Endothelial cell of umbilical vein (primary cell): ENCODE measurements at regions not wholly inside any gene's neighbourhood (a gene's known extent, or its start where the extent isn't known, plus 50 kb on each side); places are given as distances from the start of the nearest gene placed in this dataset.

Experiments
- BruUV-seq: library from RNA; stranded (reverse); fragments of 400-500 nt; replicated peaks from 2 replicates; lab custom pipeline; 2021; lab: Mats Ljungman, UMichigan
- CTCF ChIA-PET: fragments of 300-600, 350-600 bp; sonication (Branson Sonifier 250); formaldehyde crosslinking; loops from one replicate; lab custom pipeline; 2021; ENCODE audit warnings: antibody characterized with exemption, inconsistent platforms; lab: Charles Lee
- POLR2A ChIA-PET: fragments of 300-600, 350-600 bp; sonication (Branson Sonifier 250); formaldehyde crosslinking; loops from one replicate; lab custom pipeline; 2021; ENCODE audit warnings: antibody characterized with exemption, inconsistent platforms; lab: Charles Lee
- DNase-seq: peaks from one replicate; pipeline ENCODE4 v3.0.0-alpha.2; 2011; ENCODE audit warnings: low read depth, low spot score
- FAIRE-seq: peaks from 2 replicates; lab custom pipeline; 2011; peaks lifted over from hg19 to GRCh38; lab: Jason Lieb, UNC
- H2AFZ ChIP-seq: 2 replicates; pipeline ENCODE4 v1.6.0; 2012; ENCODE audit warnings: low read depth, low read length, control low read depth, inconsistent platforms
- H3K27ac ChIP-seq: 2 replicates; pipeline ENCODE4 v1.5.1; 2011; ENCODE audit warnings: low read depth, mild to moderate bottlenecking, control low read depth, low read length, moderate library complexity; ENCODE audit not compliant: insufficient read depth
- H3K27me3 ChIP-seq, 2 experiments: 2 replicates each; pipeline versions ENCODE4 v1.6.0 to v1.6.1; 2011; ENCODE audit warnings: low read length in 2 of 2, mixed read lengths in 1 of 2; ENCODE audit not compliant: control insufficient read depth in 2 of 2, insufficient read depth in 2 of 2
- H3K36me3 ChIP-seq, 2 experiments: 2 replicates in 1 of 2; 3 replicates in 1 of 2; pipeline ENCODE4 v1.5.1; 2011; ENCODE audit warnings: low read length in 2 of 2, mild to moderate bottlenecking in 1 of 2, moderate library complexity in 1 of 2; ENCODE audit not compliant: control insufficient read depth in 2 of 2, insufficient read depth in 2 of 2; ENCODE audit errors: extremely low read depth in 1 of 2
- H3K4me1 ChIP-seq: 3 replicates; pipeline ENCODE4 v1.5.1; 2011; ENCODE audit warnings: mild to moderate bottlenecking, low read length; ENCODE audit not compliant: control insufficient read depth, insufficient read depth; ENCODE audit errors: extremely low read depth
- H3K4me2 ChIP-seq: 2 replicates; pipeline ENCODE4 v1.6.1; 2011; ENCODE audit warnings: low read length, control low read depth, mixed read lengths; ENCODE audit not compliant: insufficient read depth
- H3K4me3 ChIP-seq, 3 experiments: fragments of 200-600 bp in 1 of 3; sonication (generic), shearing (Covaris generic) in 1 of 3; replicated peaks in 1 of 3; 2 replicates each; pipeline ENCODE4 v1.5.1; 2011 to 2016; ENCODE audit warnings: control low read depth in 3 of 3, low read length in 3 of 3, mild to moderate bottlenecking in 2 of 3, inconsistent platforms in 1 of 3, low read depth in 1 of 3, moderate library complexity in 1 of 3; ENCODE audit not compliant: insufficient read depth in 1 of 3
- H3K79me2 ChIP-seq: 2 replicates; pipeline ENCODE4 v1.6.0; 2012; ENCODE audit warnings: low read length, inconsistent platforms; ENCODE audit not compliant: control insufficient read depth, insufficient read depth
- H3K9ac ChIP-seq: replicated peaks from 2 replicates; pipeline ENCODE3; 2011; ENCODE audit warnings: low read length, control low read depth; ENCODE audit not compliant: insufficient read depth; ENCODE audit errors: extremely low read depth
- H3K9me1 ChIP-seq: replicated peaks from 3 replicates; pipeline ENCODE4 v1.6.0; 2011; ENCODE audit warnings: mild to moderate bottlenecking, low read length; ENCODE audit not compliant: control insufficient read depth, insufficient read depth; ENCODE audit errors: extremely low read depth
- H3K9me3 ChIP-seq: replicated peaks from 2 replicates; pipeline ENCODE4 v1.5.1; 2012; ENCODE audit warnings: low read length, inconsistent platforms; ENCODE audit not compliant: control insufficient read depth, insufficient read depth
- H4K20me1 ChIP-seq: replicated peaks from 2 replicates; pipeline ENCODE3; 2011; ENCODE audit warnings: mild to moderate bottlenecking, low read length; ENCODE audit not compliant: control insufficient read depth, insufficient read depth; ENCODE audit errors: extremely low read depth
- EZH2 ChIP-seq: IDR thresholded peaks from 2 replicates; pipeline ENCODE4 v1.6.1; 2012; ENCODE audit warnings: borderline replicate concordance, low read depth, mild to moderate bottlenecking, moderate library complexity, low read length, inconsistent platforms; ENCODE audit not compliant: severe bottlenecking
- FOS ChIP-seq: IDR thresholded peaks from 2 replicates; pipeline ENCODE4 v1.6.1; 2011; ENCODE audit warnings: mild to moderate bottlenecking, low read length, moderate library complexity, borderline replicate concordance; ENCODE audit not compliant: insufficient read depth
- GATA2 ChIP-seq: IDR thresholded peaks from 2 replicates; pipeline ENCODE4 v1.7.0; 2011; ENCODE audit warnings: low read depth, mild to moderate bottlenecking, moderate library complexity, mixed read lengths, low read length; ENCODE audit not compliant: insufficient read length, insufficient read depth
- JUN ChIP-seq: IDR thresholded peaks from 2 replicates; pipeline ENCODE4 v1.6.1; 2011; ENCODE audit warnings: borderline replicate concordance, low read depth; ENCODE audit not compliant: insufficient read length, insufficient read depth
- MAX ChIP-seq: IDR thresholded peaks from 2 replicates; pipeline ENCODE4 v1.6.1; 2011; ENCODE audit not compliant: insufficient read depth, insufficient read length
- MYC ChIP-seq: IDR thresholded peaks from one replicate; pipeline ENCODE4 v1.6.1; 2011; ENCODE audit warnings: mild to moderate bottlenecking, low read depth, low read length
- POLR2A ChIP-seq: IDR thresholded peaks from 2 replicates; pipeline ENCODE4 v1.6.1; 2012; ENCODE audit warnings: low read depth, mild to moderate bottlenecking, control low read depth, low read length
- dilution Hi-C: fragments of 300-500 bp; cut with MboI; formaldehyde crosslinking; loops from one replicate; pipeline ENCODE4 v1.15.0; 2019; ENCODE audit warnings: low sequenced_read_pairs; ENCODE audit not compliant: extremely low pct_ligation_motif_present
- intact Hi-C: fragments of 100-400 bp; cut with micrococcal nuclease; formaldehyde crosslinking; loops from one replicate; pipeline ENCODE4 v1.10.0; 2022
- TF ChIP-seq, protein P1 (sequence below), 2 donors: IDR thresholded peaks; 1 replicate in 1 of 2; 2 replicates in 1 of 2; pipeline ENCODE4 v1.5.1; 2011; ENCODE audit warnings: low read length in 2 of 2, mild to moderate bottlenecking in 2 of 2, moderate library complexity in 2 of 2, control low read depth in 1 of 2, inconsistent platforms in 1 of 2, low read depth in 1 of 2; ENCODE audit not compliant: insufficient read depth in 1 of 2; ENCODE audit errors: extremely low read depth in 1 of 2

GRCh38 chr20:41783423-41784208 is 165.4 kb upstream of the CHD6 start:
- Histone ChIP-seq H3K4me3 (no peak overlapping the region), H3K9ac (no peak overlapping the region), H3K27me3 (no peaks in the 10 kb centered on the region), H3K4me2 (no peak overlapping the region), H3K9me3 (no peaks in the 10 kb centered on the region), H3K27ac (no peak overlapping the region), H3K9me1 (no peaks in the 10 kb centered on the region), H4K20me1 (no peaks in the 10 kb centered on the region), H3K79me2 (no peaks in the 10 kb centered on the region), H3K36me3 (no peaks in the 10 kb centered on the region), H2AFZ (no peak overlapping the region), H3K4me1 (no peaks in the 10 kb centered on the region)
- CTCF ChIA-PET, result no interaction called here
- dilution Hi-C loops, result no loop called here
- DNase-seq (no peak), FAIRE-seq (no peak)
- intact Hi-C loops, result no loop called here
- POLR2A ChIA-PET, result no interaction called here
- no TSS peak for BruUV-seq
- no peak for TF ChIP-seq EZH2
- no peak for TF ChIP-seq POLR2A
- TF ChIP-seq GATA2, result no peak
- TF ChIP-seq MYC, result no peak
- no peak for TF ChIP-seq MAX
- TF ChIP-seq FOS, result no peak
- TF ChIP-seq, protein P1, sequence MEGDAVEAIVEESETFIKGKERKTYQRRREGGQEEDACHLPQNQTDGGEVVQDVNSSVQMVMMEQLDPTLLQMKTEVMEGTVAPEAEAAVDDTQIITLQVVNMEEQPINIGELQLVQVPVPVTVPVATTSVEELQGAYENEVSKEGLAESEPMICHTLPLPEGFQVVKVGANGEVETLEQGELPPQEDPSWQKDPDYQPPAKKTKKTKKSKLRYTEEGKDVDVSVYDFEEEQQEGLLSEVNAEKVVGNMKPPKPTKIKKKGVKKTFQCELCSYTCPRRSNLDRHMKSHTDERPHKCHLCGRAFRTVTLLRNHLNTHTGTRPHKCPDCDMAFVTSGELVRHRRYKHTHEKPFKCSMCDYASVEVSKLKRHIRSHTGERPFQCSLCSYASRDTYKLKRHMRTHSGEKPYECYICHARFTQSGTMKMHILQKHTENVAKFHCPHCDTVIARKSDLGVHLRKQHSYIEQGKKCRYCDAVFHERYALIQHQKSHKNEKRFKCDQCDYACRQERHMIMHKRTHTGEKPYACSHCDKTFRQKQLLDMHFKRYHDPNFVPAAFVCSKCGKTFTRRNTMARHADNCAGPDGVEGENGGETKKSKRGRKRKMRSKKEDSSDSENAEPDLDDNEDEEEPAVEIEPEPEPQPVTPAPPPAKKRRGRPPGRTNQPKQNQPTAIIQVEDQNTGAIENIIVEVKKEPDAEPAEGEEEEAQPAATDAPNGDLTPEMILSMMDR (IDR thresholded peaks at IDR 0.05; ENCODE audit: extremely low read depth in 1 of 2, insufficient read depth in 1 of 2, low read depth in 1 of 2, low read length in 2 of 2), result no peak
- no peak for TF ChIP-seq JUN
